ENCODE measurements at regions not wholly inside any gene's neighbourhood (a gene's known extent, or its start where the extent isn't known, plus 50 kb on each side); places are given as distances from the start of the nearest gene placed in this dataset.

GRCh38 chr1:38568061-38568857 is 291.3 kb downstream of the RRAGC start:
- no peak for DNase-seq (ENCODE audit: low spot score)
- no peak overlapping the region for H2AFZ ChIP-seq (ENCODE audit: low read length)
- TF ChIP-seq EZH2phosphoT487 (IDR thresholded peaks at IDR 0.05; ENCODE audit: borderline replicate concordance, low read depth, low read length) (no peak), CTCF (conservative IDR thresholded peaks at IDR 0.05; ENCODE audit: low read length) (no peak)
- no TSS peak for BruUV-seq (replicated peaks)
- intact Hi-C loops (cut with micrococcal nuclease; ENCODE audit: unreplicated experiment) = no loop called here
- H3K9me2 ChIP-seq (ENCODE audit: insufficient read depth, low read length) = no peaks in the 10 kb centered on the region
- no peaks in the 10 kb centered on the region for H3K9me3 ChIP-seq (ENCODE audit: low read length)
- H3K4me3 ChIP-seq (ENCODE audit: low read depth, low read length, poor library complexity, severe bottlenecking) = no peak overlapping the region
- no peaks in the 10 kb centered on the region for H3K36me3 ChIP-seq (ENCODE audit: insufficient read depth, low read length)
- no peak overlapping the region for H3K4me2 ChIP-seq (ENCODE audit: low read length)
- H3K4me1 ChIP-seq (ENCODE audit: insufficient read depth, low read length, poor library complexity, severe bottlenecking) = no peaks in the 10 kb centered on the region
- CTCF ChIA-PET (ENCODE audit: unreplicated experiment) = no interaction called here
- no peaks in the 10 kb centered on the region for H3K79me2 ChIP-seq (ENCODE audit: insufficient read depth, low read depth, low read length)
- H4K20me1 ChIP-seq (ENCODE audit: insufficient read depth, low read length) = no peaks in the 10 kb centered on the region; the same call in 1 of the 2 replicates
- H3K27ac ChIP-seq (ENCODE audit: low read depth, low read length, poor library complexity, severe bottlenecking) = no peak overlapping the region
- POLR2A ChIA-PET = interaction anchor here (0.6 to 0.7 kb wide), 3 partner anchors 455 to 852 kb away, joined by 4 to 6 read pairs (median 4); no protein-coding TSS in a partner anchor

DNA sequence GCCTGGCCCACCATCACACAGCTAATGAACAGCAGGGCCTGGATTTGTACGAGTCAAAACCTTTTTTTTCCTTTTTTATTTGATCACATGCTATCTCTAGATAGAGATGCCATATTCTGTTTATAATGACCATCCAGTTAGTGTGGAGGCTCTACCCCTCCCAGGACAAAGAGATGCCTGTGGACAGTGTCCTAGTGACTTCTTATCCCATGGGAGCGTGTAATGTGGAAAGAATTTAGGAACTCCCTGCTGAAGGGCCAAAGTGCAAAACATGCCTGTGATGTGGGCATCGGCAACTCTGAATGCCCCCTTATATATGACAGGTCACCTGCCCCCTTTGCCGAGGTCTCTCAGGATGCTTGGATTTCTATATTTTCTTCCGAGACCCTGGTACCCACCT is 292.2 kb downstream of the RRAGC start:
- Histone ChIP-seq H3K36me3 (ENCODE audit: insufficient read depth, low read length) (no peaks in the 10 kb centered on the region), H3K9me3 (ENCODE audit: low read length) (no peaks in the 10 kb centered on the region), H2AFZ (ENCODE audit: low read length) (no peak overlapping the region), H3K9me2 (ENCODE audit: insufficient read depth, low read length) (no peaks in the 10 kb centered on the region), H3K27ac (ENCODE audit: low read depth, low read length, poor library complexity, severe bottlenecking) (no peak overlapping the region), H3K4me3 (ENCODE audit: low read depth, low read length, poor library complexity, severe bottlenecking) (no peak overlapping the region), H3K79me2 (ENCODE audit: insufficient read depth, low read depth, low read length) (no peaks in the 10 kb centered on the region), H4K20me1 (ENCODE audit: insufficient read depth, low read length) (no peaks in the 10 kb centered on the region), H3K4me2 (ENCODE audit: low read length) (no peak overlapping the region), H3K4me1 (ENCODE audit: insufficient read depth, low read length, poor library complexity, severe bottlenecking) (no peaks in the 10 kb centered on the region)
- no TSS peak for BruUV-seq (replicated peaks)
- CTCF ChIA-PET (ENCODE audit: unreplicated experiment) = no interaction called here
- DNase-seq (ENCODE audit: low spot score) = no peak
- intact Hi-C loops (cut with micrococcal nuclease; ENCODE audit: unreplicated experiment) = no loop called here
- POLR2A ChIA-PET = interaction anchor here (0.7 kb wide), 1 partner anchor 853 kb away, joined by 6 read pairs; no protein-coding TSS in a partner anchor
- TF ChIP-seq CTCF (conservative IDR thresholded peaks at IDR 0.05; ENCODE audit: low read length) = no peak
- TF ChIP-seq EZH2phosphoT487 (IDR thresholded peaks at IDR 0.05; ENCODE audit: borderline replicate concordance, low read depth, low read length) = no peak

GRCh38 chr1:38565020-38565491 is 294.5 kb downstream of the RRAGC start:
- no TSS peak for BruUV-seq (replicated peaks)
- H2AFZ ChIP-seq (ENCODE audit: low read length) = no peak overlapping the region
- H3K4me3 ChIP-seq (ENCODE audit: low read depth, low read length, poor library complexity, severe bottlenecking) = no peak overlapping the region
- TF ChIP-seq CTCF (conservative IDR thresholded peaks at IDR 0.05; ENCODE audit: low read length) (no peak), EZH2phosphoT487 (IDR thresholded peaks at IDR 0.05; ENCODE audit: borderline replicate concordance, low read depth, low read length) (no peak)
- ChIA-PET CTCF (ENCODE audit: unreplicated experiment) (no interaction called here), POLR2A (no interaction called here)
- H3K4me1 ChIP-seq (ENCODE audit: insufficient read depth, low read length, poor library complexity, severe bottlenecking) = no peaks in the 10 kb centered on the region
- H3K4me2 ChIP-seq (ENCODE audit: low read length) = no peak overlapping the region
- H3K36me3 ChIP-seq (ENCODE audit: insufficient read depth, low read length) = no peaks in the 10 kb centered on the region
- no peaks in the 10 kb centered on the region for H3K79me2 ChIP-seq (ENCODE audit: insufficient read depth, low read depth, low read length)
- no peaks in the 10 kb centered on the region for H4K20me1 ChIP-seq (ENCODE audit: insufficient read depth, low read length)
- no peak for DNase-seq (ENCODE audit: low spot score)
- no peak overlapping the region for H3K27ac ChIP-seq (ENCODE audit: low read depth, low read length, poor library complexity, severe bottlenecking)
- H3K9me3 ChIP-seq (ENCODE audit: low read length) = no peaks in the 10 kb centered on the region
- H3K9me2 ChIP-seq (ENCODE audit: insufficient read depth, low read length) = no peaks in the 10 kb centered on the region
- intact Hi-C loops (cut with micrococcal nuclease; ENCODE audit: unreplicated experiment) = no loop called here
